GM12878 (cell line): ENCODE measurements at regions not wholly inside any gene's neighbourhood (a gene's known extent, or its start where the extent isn't known, plus 50 kb on each side); places are given as distances from the start of the nearest gene placed in this dataset.

Experiments
- ATF7 ChIP-seq: fragments of 450-650 bp; IDR thresholded peaks from 2 replicates; pipeline ENCODE4 v1.6.1; 2016; ENCODE audit warnings: low read depth, mild to moderate bottlenecking
- BHLHE40 ChIP-seq, 2 experiments: fragments of 450-650 bp in 1 of 2; IDR thresholded peaks; 2 replicates each; pipeline ENCODE4 v1.6.1; 2011 to 2017; ENCODE audit warnings: low read depth in 2 of 2, borderline replicate concordance in 1 of 2, improper control_type of control experiment in 1 of 2, low read length in 1 of 2, mild to moderate bottlenecking in 1 of 2
- CBX5 ChIP-seq: sonication (generic); IDR thresholded peaks from 2 replicates; pipeline ENCODE4 v1.6.1; 2016; ENCODE audit warnings: low read depth, moderate library complexity, mild to moderate bottlenecking, inconsistent platforms
- DPF2 ChIP-seq: fragments of 450-650 bp; IDR thresholded peaks from 2 replicates; pipeline ENCODE4 v1.6.1; 2017; ENCODE audit warnings: mild to moderate bottlenecking
- EGR1 ChIP-seq, 2 experiments: IDR thresholded peaks; 1 replicate in 1 of 2; 2 replicates in 1 of 2; pipeline ENCODE4 v1.6.1; 2011 to 2012; ENCODE audit warnings: low read depth in 2 of 2, low read length in 2 of 2, borderline replicate concordance in 1 of 2, mild to moderate bottlenecking in 1 of 2, moderate library complexity in 1 of 2
- EP300 ChIP-seq, 2 experiments: fragments of 150-350 bp in 1 of 2; IDR thresholded peaks; 2 replicates each; pipeline ENCODE4 v1.6.1; 2011 to 2012; ENCODE audit warnings: low read depth in 2 of 2, low read length in 2 of 2, borderline replicate concordance in 1 of 2, improper control_type of control experiment in 1 of 2, inconsistent platforms in 1 of 2; ENCODE audit not compliant: control insufficient read depth in 1 of 2
- EZH2 ChIP-seq: IDR thresholded peaks from 2 replicates; pipeline ENCODE4 v1.6.1; 2012; ENCODE audit warnings: low read depth, mild to moderate bottlenecking, control low read depth, inconsistent platforms, low read length, borderline replicate concordance; ENCODE audit not compliant: control insufficient read depth
- HDAC2 ChIP-seq: fragments of 200-600 bp; sonication (generic); IDR thresholded peaks from 2 replicates; pipeline ENCODE4 v1.6.1; 2017
- IKZF2 ChIP-seq, 2 experiments: fragments of 450-650 bp; IDR thresholded peaks; 2 replicates each; pipeline ENCODE4 v1.6.1; 2017; ENCODE audit warnings: mild to moderate bottlenecking in 2 of 2, moderate library complexity in 2 of 2
- IRF4 ChIP-seq: IDR thresholded peaks from 2 replicates; pipeline ENCODE4 v1.6.1; 2011; ENCODE audit warnings: low read depth, low read length
- MEF2B ChIP-seq: fragments of 450-650 bp; IDR thresholded peaks from 2 replicates; pipeline ENCODE4 v1.6.1; 2018; ENCODE audit warnings: mild to moderate bottlenecking, moderate library complexity; ENCODE audit not compliant: partially characterized antibody, poor library complexity, severe bottlenecking
- MTA2 ChIP-seq: fragments of 450-650 bp; IDR thresholded peaks from 2 replicates; pipeline ENCODE4 v1.6.1; 2016; ENCODE audit warnings: low read depth, mild to moderate bottlenecking, moderate library complexity
- NR2C2 ChIP-seq: IDR thresholded peaks from 2 replicates; pipeline ENCODE4 v1.6.1; 2011; ENCODE audit warnings: borderline replicate concordance, low read depth; ENCODE audit not compliant: control insufficient read depth, insufficient read length
- POU2F2 ChIP-seq: IDR thresholded peaks from 3 replicates; pipeline ENCODE4 v1.6.1; 2011; ENCODE audit warnings: low read depth, mild to moderate bottlenecking, low read length, borderline replicate concordance
- RB1 ChIP-seq: fragments of 450-650 bp; formaldehyde crosslinking; IDR thresholded peaks from 2 replicates; pipeline ENCODE4 v1.6.1; 2017; ENCODE audit warnings: mild to moderate bottlenecking, borderline replicate concordance
- RFX5 ChIP-seq: IDR thresholded peaks from 2 replicates; pipeline ENCODE4 v1.6.1; 2011; ENCODE audit warnings: low read depth, low read length, improper control_type of control experiment
- SMAD5 ChIP-seq: IDR thresholded peaks from 2 replicates; pipeline ENCODE4 v1.6.1; 2016; ENCODE audit warnings: antibody characterized with exemption, low read depth
- SMC3 ChIP-seq: IDR thresholded peaks from 2 replicates; pipeline ENCODE4 v1.6.1; 2011; ENCODE audit warnings: low read length, improper control_type of control experiment, borderline replicate concordance
- SREBF1 ChIP-seq: IDR thresholded peaks from 2 replicates; pipeline ENCODE4 v1.6.1; 2012; ENCODE audit warnings: mild to moderate bottlenecking, low read length
- TF ChIP-seq, protein P1 (sequence below): IDR thresholded peaks from 2 replicates; pipeline ENCODE4 v1.6.1; 2012; ENCODE audit warnings: improper control_type of control experiment, low read depth, low read length; ENCODE audit not compliant: insufficient replicate concordance
- TF ChIP-seq, protein P2 (sequence below): fragments of 150-350 bp; IDR thresholded peaks from 2 replicates; pipeline ENCODE4 v1.6.1; 2014; ENCODE audit warnings: mild to moderate bottlenecking, low read depth, low read length
- TF ChIP-seq, protein P3 (sequence below): fragments of 450-650 bp; IDR thresholded peaks from 2 replicates; pipeline ENCODE4 v1.6.1; 2016; ENCODE audit warnings: mild to moderate bottlenecking

DNA sequence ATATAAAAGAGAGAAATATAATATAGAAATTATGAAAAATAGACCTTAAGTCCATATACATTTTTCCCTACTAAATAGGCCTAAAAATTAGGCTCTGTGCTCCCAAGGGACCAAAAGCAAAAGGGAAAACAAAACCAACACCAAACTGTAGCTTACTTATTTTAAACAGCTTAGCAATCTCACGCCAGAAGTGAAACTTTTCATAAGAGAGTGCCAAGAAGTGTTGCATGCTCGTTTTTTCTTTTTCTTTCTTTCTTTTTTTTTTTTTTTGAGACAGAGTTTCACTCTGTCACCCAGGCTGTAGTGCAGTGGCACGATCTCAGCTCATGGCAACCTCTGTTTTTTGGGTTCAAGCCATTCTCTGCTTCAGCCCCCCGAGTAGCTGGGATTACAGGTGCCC lies 250.4 kb downstream of the TMA16 start (continued):
- TF ChIP-seq, protein P1, sequence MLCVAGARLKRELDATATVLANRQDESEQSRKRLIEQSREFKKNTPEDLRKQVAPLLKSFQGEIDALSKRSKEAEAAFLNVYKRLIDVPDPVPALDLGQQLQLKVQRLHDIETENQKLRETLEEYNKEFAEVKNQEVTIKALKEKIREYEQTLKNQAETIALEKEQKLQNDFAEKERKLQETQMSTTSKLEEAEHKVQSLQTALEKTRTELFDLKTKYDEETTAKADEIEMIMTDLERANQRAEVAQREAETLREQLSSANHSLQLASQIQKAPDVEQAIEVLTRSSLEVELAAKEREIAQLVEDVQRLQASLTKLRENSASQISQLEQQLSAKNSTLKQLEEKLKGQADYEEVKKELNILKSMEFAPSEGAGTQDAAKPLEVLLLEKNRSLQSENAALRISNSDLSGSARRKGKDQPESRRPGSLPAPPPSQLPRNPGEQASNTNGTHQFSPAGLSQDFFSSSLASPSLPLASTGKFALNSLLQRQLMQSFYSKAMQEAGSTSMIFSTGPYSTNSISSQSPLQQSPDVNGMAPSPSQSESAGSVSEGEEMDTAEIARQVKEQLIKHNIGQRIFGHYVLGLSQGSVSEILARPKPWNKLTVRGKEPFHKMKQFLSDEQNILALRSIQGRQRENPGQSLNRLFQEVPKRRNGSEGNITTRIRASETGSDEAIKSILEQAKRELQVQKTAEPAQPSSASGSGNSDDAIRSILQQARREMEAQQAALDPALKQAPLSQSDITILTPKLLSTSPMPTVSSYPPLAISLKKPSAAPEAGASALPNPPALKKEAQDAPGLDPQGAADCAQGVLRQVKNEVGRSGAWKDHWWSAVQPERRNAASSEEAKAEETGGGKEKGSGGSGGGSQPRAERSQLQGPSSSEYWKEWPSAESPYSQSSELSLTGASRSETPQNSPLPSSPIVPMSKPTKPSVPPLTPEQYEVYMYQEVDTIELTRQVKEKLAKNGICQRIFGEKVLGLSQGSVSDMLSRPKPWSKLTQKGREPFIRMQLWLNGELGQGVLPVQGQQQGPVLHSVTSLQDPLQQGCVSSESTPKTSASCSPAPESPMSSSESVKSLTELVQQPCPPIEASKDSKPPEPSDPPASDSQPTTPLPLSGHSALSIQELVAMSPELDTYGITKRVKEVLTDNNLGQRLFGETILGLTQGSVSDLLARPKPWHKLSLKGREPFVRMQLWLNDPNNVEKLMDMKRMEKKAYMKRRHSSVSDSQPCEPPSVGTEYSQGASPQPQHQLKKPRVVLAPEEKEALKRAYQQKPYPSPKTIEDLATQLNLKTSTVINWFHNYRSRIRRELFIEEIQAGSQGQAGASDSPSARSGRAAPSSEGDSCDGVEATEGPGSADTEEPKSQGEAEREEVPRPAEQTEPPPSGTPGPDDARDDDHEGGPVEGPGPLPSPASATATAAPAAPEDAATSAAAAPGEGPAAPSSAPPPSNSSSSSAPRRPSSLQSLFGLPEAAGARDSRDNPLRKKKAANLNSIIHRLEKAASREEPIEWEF, result no peak
- TF ChIP-seq SREBF1, result no peak
- TF ChIP-seq MTA2, result peak; percentile 59; the same call in 1 of the 2 replicates
- TF ChIP-seq EZH2, result no peak
- peak; percentile 19; the same call in 1 of the 2 replicates for TF ChIP-seq DPF2
- no peak for TF ChIP-seq POU2F2
- peak; percentile 68; the same call in 1 of the 2 replicates for TF ChIP-seq ATF7
- TF ChIP-seq SMAD5, result no peak
- TF ChIP-seq IRF4, result 0 out of 2 replicates have a peak, but pooled peaks have one; percentile 36
- no peak for TF ChIP-seq RB1
- TF ChIP-seq SMC3, result no peak
- TF ChIP-seq HDAC2, result no peak
- TF ChIP-seq NR2C2, result no peak
- no peak for TF ChIP-seq RFX5
- TF ChIP-seq MEF2B, result peak; percentile 96
- 0 out of 2 replicates have a peak, but pooled peaks have one; percentile 32 for TF ChIP-seq CBX5
- peak; percentile 67 to 73; a peak in 2 of 4 replicates for TF ChIP-seq IKZF2 (IDR thresholded peaks at IDR 0.05)
- peak; percentile 22 to 58; a peak in 2 of 4 replicates for TF ChIP-seq EP300 (IDR thresholded peaks at IDR 0.05; ENCODE audit: borderline replicate concordance in 1 of 2, control insufficient read depth in 1 of 2, low read depth in 2 of 2, low read length in 2 of 2)
- TF ChIP-seq BHLHE40 (IDR thresholded peaks at IDR 0.05; ENCODE audit: borderline replicate concordance in 1 of 2, low read depth in 2 of 2, low read length in 1 of 2), result peak in 1 of 2 experiments; percentile 16; a peak in 1 of 4 replicates
- TF ChIP-seq, protein P2, sequence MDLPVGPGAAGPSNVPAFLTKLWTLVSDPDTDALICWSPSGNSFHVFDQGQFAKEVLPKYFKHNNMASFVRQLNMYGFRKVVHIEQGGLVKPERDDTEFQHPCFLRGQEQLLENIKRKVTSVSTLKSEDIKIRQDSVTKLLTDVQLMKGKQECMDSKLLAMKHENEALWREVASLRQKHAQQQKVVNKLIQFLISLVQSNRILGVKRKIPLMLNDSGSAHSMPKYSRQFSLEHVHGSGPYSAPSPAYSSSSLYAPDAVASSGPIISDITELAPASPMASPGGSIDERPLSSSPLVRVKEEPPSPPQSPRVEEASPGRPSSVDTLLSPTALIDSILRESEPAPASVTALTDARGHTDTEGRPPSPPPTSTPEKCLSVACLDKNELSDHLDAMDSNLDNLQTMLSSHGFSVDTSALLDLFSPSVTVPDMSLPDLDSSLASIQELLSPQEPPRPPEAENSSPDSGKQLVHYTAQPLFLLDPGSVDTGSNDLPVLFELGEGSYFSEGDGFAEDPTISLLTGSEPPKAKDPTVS, result no peak
- TF ChIP-seq EGR1 (IDR thresholded peaks at IDR 0.05; ENCODE audit: borderline replicate concordance in 1 of 2, low read depth in 2 of 2, low read length in 2 of 2), result no peak
- TF ChIP-seq, protein P3, sequence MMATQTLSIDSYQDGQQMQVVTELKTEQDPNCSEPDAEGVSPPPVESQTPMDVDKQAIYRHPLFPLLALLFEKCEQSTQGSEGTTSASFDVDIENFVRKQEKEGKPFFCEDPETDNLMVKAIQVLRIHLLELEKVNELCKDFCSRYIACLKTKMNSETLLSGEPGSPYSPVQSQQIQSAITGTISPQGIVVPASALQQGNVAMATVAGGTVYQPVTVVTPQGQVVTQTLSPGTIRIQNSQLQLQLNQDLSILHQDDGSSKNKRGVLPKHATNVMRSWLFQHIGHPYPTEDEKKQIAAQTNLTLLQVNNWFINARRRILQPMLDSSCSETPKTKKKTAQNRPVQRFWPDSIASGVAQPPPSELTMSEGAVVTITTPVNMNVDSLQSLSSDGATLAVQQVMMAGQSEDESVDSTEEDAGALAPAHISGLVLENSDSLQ, result peak; percentile 31; the same call in 1 of the 2 replicates
